HEK293T (cell line): ENCODE measurements at regions not wholly inside any gene's neighbourhood (a gene's known extent, or its start where the extent isn't known, plus 50 kb on each side); places are given as distances from the start of the nearest gene placed in this dataset.

Experiments
- CTCF ChIA-PET: fragments of 350-600 bp; formaldehyde crosslinking; extraction: SDS; loops from one replicate; lab custom pipeline; 2021; ENCODE audit warnings: antibody characterized with exemption, inconsistent platforms; lab: Yijun Ruan, JAX
- POLR2A ChIA-PET: fragments of 350-600 bp; formaldehyde crosslinking; extraction: SDS; loops from one replicate; lab custom pipeline; 2020; ENCODE audit warnings: antibody characterized with exemption, inconsistent platforms; lab: Yijun Ruan, JAX
- DNase-seq: peaks from one replicate; pipeline ENCODE4 v3.0.0; 2012; ENCODE audit warnings: mixed read lengths; ENCODE audit errors: extremely low spot score
- ARNT ChIP-seq: fragments of 450-650 bp; IDR thresholded peaks from 2 replicates; pipeline ENCODE4 v1.6.1; 2017; ENCODE audit warnings: mild to moderate bottlenecking
- BHLHE40 ChIP-seq: fragments of 450-650 bp; IDR thresholded peaks from 2 replicates; pipeline ENCODE4 v1.6.1; 2016; ENCODE audit warnings: mild to moderate bottlenecking, moderate library complexity, borderline replicate concordance
- CTBP1 ChIP-seq: fragments of 450-650 bp; IDR thresholded peaks from 2 replicates; pipeline ENCODE4 v1.6.1; 2016; ENCODE audit warnings: borderline replicate concordance
- ELF4 ChIP-seq: fragments of 450-650 bp; IDR thresholded peaks from 2 replicates; pipeline ENCODE4 v1.6.1; 2017; ENCODE audit warnings: antibody characterized with exemption
- FOXA1 ChIP-seq: fragments of 450-650 bp; IDR thresholded peaks from 2 replicates; pipeline ENCODE4 v1.6.1; 2016; ENCODE audit warnings: mild to moderate bottlenecking
- FOXK2 ChIP-seq: fragments of 450-650 bp; IDR thresholded peaks from 2 replicates; pipeline ENCODE4 v1.6.1; 2016; ENCODE audit warnings: mild to moderate bottlenecking
- FOXM1 ChIP-seq: fragments of 450-650 bp; IDR thresholded peaks from 2 replicates; pipeline ENCODE4 v1.6.1; 2017; ENCODE audit warnings: mild to moderate bottlenecking, borderline replicate concordance
- HDGF ChIP-seq: fragments of 450-650 bp; IDR thresholded peaks from 2 replicates; pipeline ENCODE4 v1.6.1; 2017; ENCODE audit warnings: antibody characterized with exemption, borderline replicate concordance
- L3MBTL2 ChIP-seq: fragments of 450-650 bp; conservative IDR thresholded peaks from 2 replicates; pipeline ENCODE4 v1.6.1; 2016; ENCODE audit warnings: mild to moderate bottlenecking
- LEF1 ChIP-seq: fragments of 450-650 bp; IDR thresholded peaks from 2 replicates; pipeline ENCODE4 v1.6.1; 2017; ENCODE audit warnings: mild to moderate bottlenecking, borderline replicate concordance
- NFRKB ChIP-seq: fragments of 450-650 bp; IDR thresholded peaks from 2 replicates; pipeline ENCODE4 v1.6.1; 2016; ENCODE audit warnings: mild to moderate bottlenecking, moderate library complexity
- PKNOX1 ChIP-seq: fragments of 450-650 bp; IDR thresholded peaks from 2 replicates; pipeline ENCODE4 v1.6.1; 2016
- SP1 ChIP-seq: fragments of 450-650 bp; IDR thresholded peaks from 2 replicates; pipeline ENCODE4 v1.6.1; 2017
- SUZ12 ChIP-seq: fragments of 450-650 bp; IDR thresholded peaks from 2 replicates; pipeline ENCODE4 v1.6.1; 2016; ENCODE audit warnings: mild to moderate bottlenecking
- TARDBP ChIP-seq: fragments of 450-650 bp; IDR thresholded peaks from 2 replicates; pipeline ENCODE4 v1.6.1; 2016
- ZNF384 ChIP-seq: fragments of 450-650 bp; IDR thresholded peaks from 2 replicates; pipeline ENCODE4 v1.6.1; 2016

DNA sequence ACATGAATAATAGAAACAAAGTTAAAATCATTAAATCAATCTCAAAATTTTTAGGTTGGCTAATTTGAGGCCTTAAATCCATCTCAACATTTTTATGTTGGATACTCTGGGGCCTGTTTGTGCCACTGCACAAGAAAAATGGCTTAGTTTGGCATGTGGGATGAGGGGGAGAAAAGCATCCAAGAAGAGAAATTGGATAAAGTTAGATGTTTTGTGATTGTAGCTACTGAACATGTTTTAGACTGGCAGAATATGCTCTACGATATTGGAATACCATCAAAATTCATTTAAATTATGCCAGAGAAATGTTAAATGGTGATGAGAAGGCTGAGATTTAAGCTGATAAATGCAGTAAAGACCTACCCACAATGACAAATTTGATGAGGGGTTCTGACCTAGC lies 376.9 kb downstream of the CXXC4 start:
- POLR2A ChIA-PET = no interaction called here
- CTCF ChIA-PET = no interaction called here
- no peak for DNase-seq
- TF ChIP-seq FOXA1 = no peak
- TF ChIP-seq HDGF = no peak
- no peak for TF ChIP-seq BHLHE40
- TF ChIP-seq LEF1 = no peak
- no peak for TF ChIP-seq FOXM1
- no peak for TF ChIP-seq ZNF384
- no peak for TF ChIP-seq L3MBTL2
- TF ChIP-seq ARNT = no peak
- TF ChIP-seq CTBP1 = no peak
- TF ChIP-seq PKNOX1 = no peak

GRCh38 chr4:104113850-104114249 lies 380.8 kb downstream of the CXXC4 start:
- no peak for DNase-seq
- ChIA-PET POLR2A (no interaction called here), CTCF (no interaction called here)
- no peak for TF ChIP-seq LEF1
- TF ChIP-seq TARDBP = no peak
- no peak for TF ChIP-seq SUZ12
- no peak for TF ChIP-seq L3MBTL2
- TF ChIP-seq ZNF384 = no peak
- no peak for TF ChIP-seq HDGF
- TF ChIP-seq NFRKB = no peak
- TF ChIP-seq BHLHE40 = no peak
- TF ChIP-seq ARNT = no peak
- TF ChIP-seq SP1 = no peak
- TF ChIP-seq FOXM1 = no peak

DNA sequence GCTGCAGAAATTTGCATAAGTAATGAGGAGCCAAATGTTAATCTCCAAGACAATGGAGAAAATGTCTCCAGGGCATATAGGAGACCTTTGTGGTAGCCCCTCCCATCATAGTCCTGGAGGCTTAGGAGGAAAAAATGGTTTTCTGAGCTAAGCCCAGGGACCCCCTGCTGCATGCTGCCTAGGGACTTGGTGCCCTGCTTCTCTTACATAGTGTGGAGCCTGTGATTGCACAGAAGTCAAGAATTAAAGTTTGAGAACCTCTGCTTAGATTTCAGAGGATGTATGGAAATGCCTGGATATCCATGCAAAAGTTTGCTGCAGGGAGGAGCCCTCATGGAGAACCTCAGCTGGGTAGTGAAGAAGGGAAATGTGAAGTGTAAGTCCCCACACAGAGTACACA lies 379.4 kb upstream of the TACR3 start:
- ChIA-PET CTCF (no interaction called here), POLR2A (no interaction called here)
- TF ChIP-seq ZNF384 = no peak
- no peak for DNase-seq

DNA sequence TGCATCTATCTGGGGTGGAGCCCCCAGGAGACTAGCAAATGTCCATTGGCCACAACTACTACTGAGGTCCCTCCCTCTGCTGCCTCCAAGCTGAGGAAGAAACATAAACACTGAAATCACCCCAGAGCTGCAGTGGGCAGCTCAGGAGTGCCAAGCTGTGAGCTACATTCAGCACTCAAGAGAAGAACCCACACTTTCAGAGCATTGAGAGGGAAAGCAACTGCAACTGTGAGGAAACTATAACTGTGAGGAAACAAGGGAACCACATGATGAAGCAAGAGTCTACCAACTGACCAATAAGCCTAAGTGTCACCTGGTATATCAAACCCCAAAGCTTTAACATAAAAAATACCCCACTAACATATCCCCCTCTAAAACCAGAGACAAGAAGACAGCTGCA lies 373.5 kb upstream of the TACR3 start:
- TF ChIP-seq L3MBTL2 (no peak), LEF1 (no peak)

DNA sequence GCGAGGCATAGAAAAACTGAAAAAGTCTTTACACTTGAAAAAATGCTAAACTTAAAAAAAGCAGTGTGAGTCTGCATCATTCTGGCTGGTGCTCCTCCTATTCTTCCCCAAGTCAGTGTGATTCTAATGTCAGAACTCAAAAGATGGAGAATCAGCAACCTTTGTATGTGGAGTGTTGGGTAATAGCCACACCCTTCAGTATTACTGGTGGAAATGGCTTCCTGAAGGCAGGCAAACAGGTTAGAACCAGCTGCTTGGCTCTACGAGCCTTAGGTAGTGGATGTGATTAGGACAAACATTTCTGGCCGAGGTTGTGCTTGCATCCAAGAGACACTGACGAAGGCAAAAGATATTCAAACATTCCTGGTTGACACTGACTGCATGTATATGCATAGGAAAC lies 353.4 kb upstream of the TACR3 start:
- DNase-seq = no peak
- TF ChIP-seq L3MBTL2 (no peak), FOXK2 (no peak), PKNOX1 (no peak), SP1 (no peak), ELF4 (no peak), LEF1 (no peak), TARDBP (no peak), SUZ12 (no peak), CTBP1 (no peak), HDGF (no peak), NFRKB (no peak), ARNT (no peak), BHLHE40 (no peak), FOXM1 (no peak)
- CTCF ChIA-PET = no interaction called here
- POLR2A ChIA-PET = no interaction called here

More for the DNA sequence above, 373.5 kb upstream of the TACR3 start:
- ChIA-PET CTCF (no interaction called here), POLR2A (no interaction called here)
- DNase-seq = no peak

DNA sequence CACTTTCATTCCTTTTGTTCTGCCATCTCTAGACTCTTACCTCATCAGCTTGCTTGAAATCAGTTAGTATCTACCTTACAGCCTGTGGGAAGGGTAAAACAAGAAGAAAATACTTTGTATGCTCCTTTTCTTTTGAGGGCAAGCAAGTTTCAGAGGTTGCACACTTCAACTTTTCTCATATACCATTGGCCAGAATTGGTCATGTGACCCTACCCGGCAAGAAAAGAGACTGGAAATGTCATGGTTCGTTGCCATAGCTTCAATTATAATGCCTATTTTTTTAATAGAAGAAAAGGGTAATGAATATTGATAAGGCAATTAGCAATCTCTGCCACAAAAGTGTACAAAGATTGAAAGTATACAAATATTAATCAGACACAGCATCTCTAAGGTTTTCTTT lies 346.7 kb upstream of the TACR3 start:
- TF ChIP-seq LEF1 (no peak), CTBP1 (no peak), NFRKB (no peak), FOXK2 (no peak), HDGF (no peak), SUZ12 (no peak), BHLHE40 (no peak), SP1 (no peak), ARNT (no peak), FOXM1 (no peak), FOXA1 (no peak), TARDBP (no peak), L3MBTL2 (no peak), PKNOX1 (no peak), ELF4 (no peak), ZNF384 (no peak)
- ChIA-PET POLR2A (no interaction called here), CTCF (no interaction called here)
- DNase-seq = no peak
